Osteoblast (primary cell): ENCODE measurements at regions not wholly inside any gene's neighbourhood (a gene's known extent, or its start where the extent isn't known, plus 50 kb on each side); places are given as distances from the start of the nearest gene placed in this dataset.

ENCODE experiments used
- DNase-seq: peaks from one replicate; pipeline ENCODE4 v3.0.0; 2011; ENCODE audit warnings: low spot score, mixed read lengths; ENCODE audit not compliant: insufficient read length; ENCODE audit errors: missing footprints
- H2AFZ ChIP-seq: 2 replicates; pipeline ENCODE4 v1.6.0; 2011; ENCODE audit warnings: mild to moderate bottlenecking, low read length
- H3K27ac ChIP-seq: 2 replicates; pipeline ENCODE4 v1.5.1; 2011; ENCODE audit warnings: mild to moderate bottlenecking, low read depth, low read length, moderate library complexity
- H3K27me3 ChIP-seq: 2 replicates; pipeline ENCODE4 v1.6.0; 2012; ENCODE audit warnings: mild to moderate bottlenecking, control low read depth, inconsistent platforms, low read length, moderate library complexity; ENCODE audit not compliant: insufficient read depth
- H3K36me3 ChIP-seq: 2 replicates; pipeline ENCODE4 v1.5.1; 2011; ENCODE audit warnings: mild to moderate bottlenecking, low read length, control low read depth, moderate library complexity; ENCODE audit not compliant: insufficient read depth
- H3K4me1 ChIP-seq: 2 replicates; pipeline ENCODE4 v1.5.1; 2011; ENCODE audit warnings: mild to moderate bottlenecking, low read length, control low read depth, moderate library complexity; ENCODE audit not compliant: insufficient read depth
- H3K4me2 ChIP-seq: 2 replicates; pipeline ENCODE4 v1.6.0; 2011; ENCODE audit warnings: mild to moderate bottlenecking, low read length; ENCODE audit not compliant: insufficient read depth
- H3K4me3 ChIP-seq: fragments of 200-600 bp; sonication (generic); 3 replicates; pipeline ENCODE4 v1.5.1; 2012; ENCODE audit warnings: mild to moderate bottlenecking, low read length, inconsistent platforms; ENCODE audit not compliant: insufficient read depth
- H3K79me2 ChIP-seq: 2 replicates; pipeline ENCODE4 v1.6.0; 2012; ENCODE audit warnings: mild to moderate bottlenecking, low read length, control low read depth, inconsistent platforms; ENCODE audit not compliant: insufficient read depth
- H3K9me3 ChIP-seq: 2 replicates; pipeline ENCODE4 v1.5.1; 2011; ENCODE audit warnings: low read depth, low read length, control low read depth
- H4K20me1 ChIP-seq: 2 replicates; pipeline ENCODE4 v1.6.0; 2012; ENCODE audit warnings: mild to moderate bottlenecking, low read length, control low read depth; ENCODE audit not compliant: insufficient read depth
- TF ChIP-seq, protein P1 (sequence below): IDR thresholded peaks from 2 replicates; pipeline ENCODE4 v1.5.1; 2011; ENCODE audit warnings: mild to moderate bottlenecking, low read depth, low read length, moderate library complexity; ENCODE audit errors: extremely low read depth

- Histone ChIP-seq H3K27ac (no peak overlapping the region), H3K27me3 (no peaks in the 10 kb centered on the region), H4K20me1 (no peaks in the 10 kb centered on the region), H3K79me2 (no peaks in the 10 kb centered on the region), H2AFZ (no peak overlapping the region), H3K4me3 (no peak overlapping the region), H3K4me2 (no peak overlapping the region), H3K9me3 (no peaks in the 10 kb centered on the region), H3K36me3 (no peaks in the 10 kb centered on the region), H3K4me1 (no peaks in the 10 kb centered on the region)
- TF ChIP-seq, protein P1, sequence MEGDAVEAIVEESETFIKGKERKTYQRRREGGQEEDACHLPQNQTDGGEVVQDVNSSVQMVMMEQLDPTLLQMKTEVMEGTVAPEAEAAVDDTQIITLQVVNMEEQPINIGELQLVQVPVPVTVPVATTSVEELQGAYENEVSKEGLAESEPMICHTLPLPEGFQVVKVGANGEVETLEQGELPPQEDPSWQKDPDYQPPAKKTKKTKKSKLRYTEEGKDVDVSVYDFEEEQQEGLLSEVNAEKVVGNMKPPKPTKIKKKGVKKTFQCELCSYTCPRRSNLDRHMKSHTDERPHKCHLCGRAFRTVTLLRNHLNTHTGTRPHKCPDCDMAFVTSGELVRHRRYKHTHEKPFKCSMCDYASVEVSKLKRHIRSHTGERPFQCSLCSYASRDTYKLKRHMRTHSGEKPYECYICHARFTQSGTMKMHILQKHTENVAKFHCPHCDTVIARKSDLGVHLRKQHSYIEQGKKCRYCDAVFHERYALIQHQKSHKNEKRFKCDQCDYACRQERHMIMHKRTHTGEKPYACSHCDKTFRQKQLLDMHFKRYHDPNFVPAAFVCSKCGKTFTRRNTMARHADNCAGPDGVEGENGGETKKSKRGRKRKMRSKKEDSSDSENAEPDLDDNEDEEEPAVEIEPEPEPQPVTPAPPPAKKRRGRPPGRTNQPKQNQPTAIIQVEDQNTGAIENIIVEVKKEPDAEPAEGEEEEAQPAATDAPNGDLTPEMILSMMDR: no peak
- DNase-seq: no peak
These were observed 273.3 kb downstream of the PTEN start for GRCh38 chr10:88136712-88137111.

DNA sequence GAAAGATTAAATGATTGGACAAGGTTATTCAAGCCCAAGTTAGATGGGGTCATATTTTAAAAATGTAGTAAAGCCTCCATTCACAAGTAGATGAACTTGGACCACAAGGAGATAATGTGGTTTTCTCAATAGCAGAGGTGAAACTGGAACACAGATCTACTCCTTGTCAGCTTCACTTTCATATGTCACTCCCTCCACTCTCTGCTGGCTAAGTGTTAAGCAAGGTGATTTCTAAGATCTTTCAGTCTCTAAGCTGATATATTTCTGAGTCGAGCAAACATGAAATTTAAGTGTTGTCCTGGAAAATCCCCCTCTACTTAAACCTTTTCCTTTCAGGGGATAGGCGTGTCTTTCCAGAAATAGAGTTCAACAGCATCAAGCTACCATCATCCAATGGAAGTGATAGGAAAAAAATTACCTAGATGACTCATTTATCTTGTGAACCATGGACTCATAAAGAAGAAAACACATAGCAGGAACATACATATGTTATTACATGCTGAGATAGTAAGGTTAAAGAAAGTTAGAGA is 275.0 kb downstream of the PTEN start:
- Histone ChIP-seq H3K4me3 (no peak overlapping the region), H4K20me1 (no peaks in the 10 kb centered on the region), H3K36me3 (no peaks in the 10 kb centered on the region), H2AFZ (no peak overlapping the region), H3K4me1 (no peaks in the 10 kb centered on the region), H3K27ac (no peak overlapping the region), H3K4me2 (no peak overlapping the region), H3K27me3 (no peaks in the 10 kb centered on the region), H3K79me2 (no peaks in the 10 kb centered on the region), H3K9me3 (no peaks in the 10 kb centered on the region)
- TF ChIP-seq, protein P1: no peak
- DNase-seq: no peak

DNA sequence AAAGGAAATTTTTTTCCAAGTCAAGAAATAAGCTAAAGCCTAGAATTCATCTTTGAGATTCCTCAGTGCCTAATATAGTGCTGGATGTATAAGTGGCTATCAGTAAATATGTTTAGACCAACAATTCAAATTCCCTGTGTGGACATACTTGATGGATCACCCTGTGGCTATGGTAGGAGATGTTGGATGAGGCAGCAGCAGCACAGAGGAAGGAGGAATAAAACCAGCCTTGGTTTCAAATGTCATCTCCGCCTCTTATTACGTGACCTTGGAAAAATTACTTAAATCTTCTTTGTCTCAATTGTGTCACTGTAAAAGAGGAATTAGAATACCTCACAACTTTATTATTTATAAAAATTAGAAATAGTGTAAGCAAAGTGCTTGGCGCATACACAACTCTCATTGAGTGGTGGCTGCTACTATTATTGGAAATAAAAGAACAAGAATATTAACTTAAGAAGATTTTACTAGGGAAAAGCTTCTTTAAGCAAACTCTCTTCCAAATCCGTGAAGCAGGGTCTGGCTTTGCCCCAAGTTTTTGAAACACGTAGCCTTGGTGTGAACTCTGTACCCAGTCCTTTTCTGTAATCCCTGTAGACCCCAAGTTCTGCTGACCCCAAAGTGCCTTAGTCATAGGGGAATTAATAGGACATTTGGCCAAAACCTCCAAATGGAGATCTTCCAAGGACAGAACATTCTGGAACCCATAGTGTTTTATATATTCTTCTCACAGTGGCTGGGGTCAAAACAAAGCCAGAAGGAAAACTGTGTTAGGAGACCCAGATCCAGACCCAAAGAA is 283.8 kb downstream of the PTEN start:
- Histone ChIP-seq H3K27ac (no peak overlapping the region), H3K36me3 (no peaks in the 10 kb centered on the region), H3K4me2 (no peak overlapping the region), H3K4me3 (no peak overlapping the region), H4K20me1 (no peaks in the 10 kb centered on the region), H3K4me1 (peaks cover 25% of the 10 kb centered on the region), H2AFZ (no peak overlapping the region), H3K79me2 (no peaks in the 10 kb centered on the region), H3K27me3 (no peaks in the 10 kb centered on the region), H3K9me3 (no peaks in the 10 kb centered on the region)
- no peak for DNase-seq
- TF ChIP-seq, protein P1: no peak

- Histone ChIP-seq H3K4me2 (peak overlapping the region; percentile 54), H3K4me1 (peaks cover 37% of the 10 kb centered on the region)
These were observed 286.5 kb downstream of the PTEN start for GRCh38 chr10:88149906-88150305.

More at GRCh38 chr10:88149906-88150305, 286.5 kb downstream of the PTEN start:
- Histone ChIP-seq H3K36me3 (no peaks in the 10 kb centered on the region), H4K20me1 (no peaks in the 10 kb centered on the region), H3K4me3 (no peak overlapping the region), H3K27ac (peak overlapping the region; percentile 89), H3K9me3 (no peaks in the 10 kb centered on the region), H2AFZ (peak overlapping the region; percentile 64), H3K27me3 (no peaks in the 10 kb centered on the region), H3K79me2 (no peaks in the 10 kb centered on the region)
- no peak for DNase-seq
- TF ChIP-seq, protein P1: no peak
